HepG2 (cell line): ENCODE measurements at regions not wholly inside any gene's neighbourhood (a gene's known extent, or its start where the extent isn't known, plus 50 kb on each side); places are given as distances from the start of the nearest gene placed in this dataset.

ENCODE experiments used
- ATAC-seq: fragments of 200-7000 bp; cut with Tn5 transposase; 3 replicates; pipeline ENCODE4 v1.9.1; 2020; ENCODE audit warnings: mild to moderate bottlenecking, moderate library complexity
- BruUV-seq: library from RNA; stranded (reverse); fragments of 400-500 nt; replicated peaks from 2 replicates; lab custom pipeline; 2021; lab: Mats Ljungman, UMichigan
- CTCF ChIA-PET: fragments of 300-600 bp; formaldehyde crosslinking; extraction: SDS; loops from one replicate; lab custom pipeline; 2021; ENCODE audit warnings: low total read pairs, inconsistent platforms, low intra/inter-chr PET ratio; lab: Yijun Ruan, JAX
- POLR2A ChIA-PET: fragments of 350-600 bp; sonication (Branson Sonifier 250); formaldehyde crosslinking; loops from one replicate; lab custom pipeline; 2020; ENCODE audit warnings: antibody characterized with exemption, inconsistent platforms; lab: Yijun Ruan, JAX
- DNase-seq: peaks from one replicate; pipeline ENCODE4 v3.0.0-alpha.2; 2015; ENCODE audit warnings: low spot score
- FAIRE-seq: peaks from 3 replicates; lab custom pipeline; 2011; peaks lifted over from hg19 to GRCh38; lab: Jason Lieb, UNC
- H2AFZ ChIP-seq: one replicate; pipeline ENCODE4 v1.6.1; 2011; ENCODE audit warnings: low read length, inconsistent platforms
- H3K27ac ChIP-seq: fragments of 300-600 bp; 3 replicates; pipeline ENCODE4 v1.8.0; 2011; ENCODE audit warnings: mixed run types, mild to moderate bottlenecking, mixed read lengths, low read length, inconsistent platforms; ENCODE audit not compliant: insufficient read depth; ENCODE audit errors: extremely low read length
- H3K27me3 ChIP-seq, 2 experiments: fragments of 200-600 bp in 1 of 2; 2 replicates in 1 of 2; 3 replicates in 1 of 2; pipeline versions ENCODE4 v1.6.0 to v1.8.0; 2011; ENCODE audit warnings: low read length in 2 of 2, mild to moderate bottlenecking in 2 of 2, moderate library complexity in 2 of 2, inconsistent platforms in 1 of 2; ENCODE audit not compliant: insufficient read depth in 2 of 2, control insufficient read depth in 1 of 2
- H3K36me3 ChIP-seq, 2 experiments: fragments of 200-600 bp in 1 of 2; replicated peaks in 1 of 2; 2 replicates in 1 of 2; 3 replicates in 1 of 2; pipeline versions ENCODE4 v1.5.1 to v1.8.0; 2011; ENCODE audit warnings: low read length in 2 of 2, inconsistent platforms in 1 of 2; ENCODE audit not compliant: insufficient read depth in 2 of 2, control insufficient read depth in 1 of 2
- H3K4me1 ChIP-seq: 2 replicates; pipeline ENCODE4 v1.5.1; 2012; ENCODE audit warnings: low read length, inconsistent platforms; ENCODE audit not compliant: insufficient read depth
- H3K4me2 ChIP-seq: 2 replicates; pipeline ENCODE4 v1.6.0; 2011; ENCODE audit warnings: low read depth, low read length, inconsistent platforms
- H3K4me3 ChIP-seq, 3 experiments: fragments of 200-600 bp in 1 of 3; sonication (generic), shearing (Covaris generic) in 1 of 3; replicated peaks in 1 of 3; 2 replicates each; pipeline ENCODE4 v1.5.1; 2011 to 2016; ENCODE audit warnings: low read length in 3 of 3, inconsistent platforms in 2 of 3, low read depth in 2 of 3, mild to moderate bottlenecking in 2 of 3, control low read depth in 1 of 3, mixed read lengths in 1 of 3; ENCODE audit not compliant: insufficient read depth in 1 of 3
- H3K79me2 ChIP-seq: one replicate; pipeline ENCODE4 v1.6.1; 2011; ENCODE audit warnings: low read length, inconsistent platforms; ENCODE audit not compliant: insufficient read depth
- H3K9ac ChIP-seq: 2 replicates; pipeline ENCODE4 v1.6.0; 2011; ENCODE audit warnings: mild to moderate bottlenecking, low read depth, low read length, inconsistent platforms; ENCODE audit not compliant: insufficient read depth
- H3K9me3 ChIP-seq: 2 replicates; pipeline ENCODE4 v1.5.1; 2012; ENCODE audit warnings: mild to moderate bottlenecking, low read length
- H4K20me1 ChIP-seq: 2 replicates; pipeline ENCODE4 v1.6.0; 2011; ENCODE audit warnings: inconsistent platforms, mild to moderate bottlenecking, low read length, moderate library complexity; ENCODE audit not compliant: insufficient read depth
- NCOA1 ChIP-seq: sonication (generic); formaldehyde crosslinking; IDR thresholded peaks from 2 replicates; pipeline ENCODE4 v1.9.0; 2021; ENCODE audit warnings: missing genetic modification reagents
- ZNF550 ChIP-seq: sonication (generic); formaldehyde crosslinking; IDR thresholded peaks from 2 replicates; pipeline ENCODE4 v1.4.0; 2020; ENCODE audit warnings: mild to moderate bottlenecking, missing genetic modification reagents, borderline replicate concordance
- ZNF7 ChIP-seq: IDR thresholded peaks from 2 replicates; pipeline ENCODE4 v1.6.1; 2016; ENCODE audit warnings: missing biosample characterization, missing genetic modification reagents
- WGBS: methylation state at CpG from one replicate; pipeline ENCODE4 v1.1.6; 2017; ENCODE audit warnings: low lambda C conversion rate; 5-methylcytosine and 5-hydroxymethylcytosine counted together
- in situ Hi-C: cut with HindIII; loops from 2 replicates; pipeline ENCODE4 v1.10.0; 2017; ENCODE audit warnings: low pct_unique_long_range_greater_than_20kb; ENCODE audit not compliant: extremely low pct_ligation_motif_present
- intact Hi-C: fragments of 100-400 bp; cut with micrococcal nuclease; formaldehyde crosslinking; loops from one replicate; pipeline ENCODE4 v1.10.0; 2022; ENCODE audit not compliant: unreplicated experiment
- TF ChIP-seq, protein P1 (sequence below): sonication (generic); formaldehyde crosslinking; IDR thresholded peaks from 2 replicates; pipeline ENCODE4 v1.5.0; 2020; ENCODE audit warnings: mild to moderate bottlenecking, missing genetic modification reagents, moderate library complexity

DNA sequence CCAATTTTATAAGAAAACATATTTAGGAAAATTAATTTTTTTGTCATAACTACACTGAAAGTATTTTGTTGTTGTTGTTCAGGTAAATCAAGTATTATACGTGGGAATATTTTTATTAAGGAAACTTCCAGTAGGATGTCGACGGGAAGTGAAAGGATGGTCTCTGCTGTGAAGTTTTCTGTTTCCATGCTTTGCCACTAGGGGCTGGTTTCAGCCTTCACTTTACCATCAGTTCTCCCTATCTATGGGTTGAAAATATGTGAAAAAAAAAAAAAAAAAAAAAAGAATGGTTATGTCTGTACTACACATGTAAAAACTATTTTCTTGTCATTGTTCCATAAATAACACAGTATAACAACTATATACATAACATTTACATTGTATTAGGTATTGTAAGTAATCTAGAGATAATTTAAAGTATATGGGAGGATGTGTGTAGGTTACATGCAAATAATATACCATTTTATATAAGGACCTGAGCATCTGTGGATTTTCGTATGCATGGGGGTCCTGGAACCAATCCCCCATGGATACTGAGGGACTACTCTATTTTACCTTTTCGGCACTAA lies 136.7 kb downstream of the SMAD6 start:
- Histone ChIP-seq H3K27ac (no peak overlapping the region), H3K9ac (no peak overlapping the region), H3K4me3 (no peak overlapping the region), H3K9me3 (no peaks in the 10 kb centered on the region), H3K27me3 (peaks cover 6 to 52% of the 10 kb centered on the region in 2 experiments), H3K4me1 (peaks cover 19% of the 10 kb centered on the region), H3K4me2 (no peak overlapping the region), H4K20me1 (peaks cover 3% of the 10 kb centered on the region; the same call in 1 of the 2 replicates), H3K79me2 (no peaks in the 10 kb centered on the region), H3K36me3 (no peaks in the 10 kb centered on the region), H2AFZ (no peak overlapping the region)
- ATAC-seq (peak; percentile 42; the same call in 2 of the 3 replicates), DNase-seq (peak; percentile 33), FAIRE-seq (peak; percentile 50)
- no TSS peak for BruUV-seq
- ChIA-PET POLR2A (interaction anchor here (0.5 kb wide), 1 partner anchor 66 kb away, joined by 3 read pairs; no protein-coding TSS in a partner anchor), CTCF (interaction anchor here (1.3 kb wide), 1 partner anchor 12 kb away, joined by 6 read pairs; no protein-coding TSS in a partner anchor)
- TF ChIP-seq, protein P1, sequence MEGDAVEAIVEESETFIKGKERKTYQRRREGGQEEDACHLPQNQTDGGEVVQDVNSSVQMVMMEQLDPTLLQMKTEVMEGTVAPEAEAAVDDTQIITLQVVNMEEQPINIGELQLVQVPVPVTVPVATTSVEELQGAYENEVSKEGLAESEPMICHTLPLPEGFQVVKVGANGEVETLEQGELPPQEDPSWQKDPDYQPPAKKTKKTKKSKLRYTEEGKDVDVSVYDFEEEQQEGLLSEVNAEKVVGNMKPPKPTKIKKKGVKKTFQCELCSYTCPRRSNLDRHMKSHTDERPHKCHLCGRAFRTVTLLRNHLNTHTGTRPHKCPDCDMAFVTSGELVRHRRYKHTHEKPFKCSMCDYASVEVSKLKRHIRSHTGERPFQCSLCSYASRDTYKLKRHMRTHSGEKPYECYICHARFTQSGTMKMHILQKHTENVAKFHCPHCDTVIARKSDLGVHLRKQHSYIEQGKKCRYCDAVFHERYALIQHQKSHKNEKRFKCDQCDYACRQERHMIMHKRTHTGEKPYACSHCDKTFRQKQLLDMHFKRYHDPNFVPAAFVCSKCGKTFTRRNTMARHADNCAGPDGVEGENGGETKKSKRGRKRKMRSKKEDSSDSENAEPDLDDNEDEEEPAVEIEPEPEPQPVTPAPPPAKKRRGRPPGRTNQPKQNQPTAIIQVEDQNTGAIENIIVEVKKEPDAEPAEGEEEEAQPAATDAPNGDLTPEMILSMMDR (CRISPR knock-in tag) = peak; percentile 27; the same call in 1 of the 2 replicates
- TF ChIP-seq ZNF550 (CRISPR knock-in tag) = no peak
- no peak for TF ChIP-seq NCOA1 (CRISPR knock-in tag)
- no peak for TF ChIP-seq ZNF7 (CRISPR knock-in tag)
- intact Hi-C loops = loop anchor here (1.0 to 5.0 kb wide), 2 partner anchors 13 to 36 kb away; no protein-coding TSS in a partner anchor
- in situ Hi-C loops = no loop called here
- under 1% methylated on average over 5 of the region's 5 CpGs for WGBS
